ENCODE measurements at regions not wholly inside any gene's neighbourhood (a gene's known extent, or its start where the extent isn't known, plus 50 kb on each side); places are given as distances from the start of the nearest gene placed in this dataset.
A peak's percentile ranks its signal among the peaks of the same experiment; 100 is the strongest.

GRCh38 chr4:42271096-42271495 lies 118.6 kb upstream of the BEND4 start:
- no peak for DNase-seq (ENCODE audit: low spot score)
- TF ChIP-seq CTCF (IDR thresholded peaks at IDR 0.05; ENCODE audit: extremely low read depth, missing control alignments) = no peak

DNA sequence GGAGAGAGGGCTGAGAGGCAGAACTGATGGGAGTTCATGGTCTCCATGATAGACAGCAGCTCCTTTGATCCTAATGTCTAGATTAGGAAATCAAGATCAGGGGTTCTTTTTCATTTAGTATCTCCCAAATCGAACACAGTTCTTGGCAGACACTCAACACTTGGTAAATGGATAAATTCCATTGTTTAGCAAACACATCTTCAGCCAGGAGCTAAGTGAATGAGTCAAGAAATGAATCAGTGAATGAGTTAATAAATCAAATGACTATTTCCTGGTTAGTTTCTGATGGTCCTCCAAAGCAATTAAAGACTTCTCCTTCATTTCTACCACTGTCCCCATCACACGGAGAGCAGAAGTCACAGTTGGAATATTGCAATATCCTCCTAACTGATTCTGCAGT lies 120.0 kb upstream of the SHISA3 start:
- no peak for TF ChIP-seq CTCF (IDR thresholded peaks at IDR 0.05; ENCODE audit: extremely low read depth, missing control alignments)
- no peak for DNase-seq (ENCODE audit: low spot score)

DNA sequence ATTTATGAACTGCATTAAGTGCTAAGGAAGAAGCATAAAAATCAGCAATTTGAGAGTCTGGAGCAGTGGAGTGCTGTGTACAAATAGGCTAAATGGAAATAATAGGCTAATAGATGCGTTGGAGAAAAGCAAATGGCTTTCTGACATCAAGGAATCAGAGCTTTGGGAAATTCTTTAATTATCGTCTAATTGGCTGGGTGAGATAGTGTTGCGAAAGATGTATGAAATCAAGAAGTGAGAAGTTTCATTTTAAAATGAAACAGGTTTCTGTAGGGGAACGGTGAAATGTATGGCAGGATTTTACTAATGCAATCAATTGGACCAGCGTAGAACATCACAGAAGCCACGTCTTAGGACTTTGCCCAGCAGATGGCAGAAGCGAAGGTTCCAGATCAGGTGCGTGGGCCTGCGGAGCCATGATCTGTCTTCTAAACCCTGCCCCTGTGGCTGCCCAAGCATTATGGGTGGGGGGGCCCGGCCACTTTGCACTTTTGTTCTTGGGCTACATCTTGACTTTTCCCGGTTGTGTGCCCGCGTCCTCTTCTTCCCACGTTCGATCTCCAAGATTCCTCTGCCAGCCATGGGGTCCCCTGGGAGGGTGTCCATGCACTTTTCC lies 118.5 kb upstream of the SHISA3 start:
- DNase-seq (ENCODE audit: low spot score) = peak; percentile 41
- no peak for TF ChIP-seq CTCF (IDR thresholded peaks at IDR 0.05; ENCODE audit: extremely low read depth, missing control alignments)

- TF ChIP-seq CTCF (IDR thresholded peaks at IDR 0.05; ENCODE audit: extremely low read depth, missing control alignments) = peak; percentile 67
- DNase-seq (ENCODE audit: low spot score) = peak; percentile 53
Measured at GRCh38 chr4:42280327-42281095, 116.8 kb upstream of the SHISA3 start.

DNA sequence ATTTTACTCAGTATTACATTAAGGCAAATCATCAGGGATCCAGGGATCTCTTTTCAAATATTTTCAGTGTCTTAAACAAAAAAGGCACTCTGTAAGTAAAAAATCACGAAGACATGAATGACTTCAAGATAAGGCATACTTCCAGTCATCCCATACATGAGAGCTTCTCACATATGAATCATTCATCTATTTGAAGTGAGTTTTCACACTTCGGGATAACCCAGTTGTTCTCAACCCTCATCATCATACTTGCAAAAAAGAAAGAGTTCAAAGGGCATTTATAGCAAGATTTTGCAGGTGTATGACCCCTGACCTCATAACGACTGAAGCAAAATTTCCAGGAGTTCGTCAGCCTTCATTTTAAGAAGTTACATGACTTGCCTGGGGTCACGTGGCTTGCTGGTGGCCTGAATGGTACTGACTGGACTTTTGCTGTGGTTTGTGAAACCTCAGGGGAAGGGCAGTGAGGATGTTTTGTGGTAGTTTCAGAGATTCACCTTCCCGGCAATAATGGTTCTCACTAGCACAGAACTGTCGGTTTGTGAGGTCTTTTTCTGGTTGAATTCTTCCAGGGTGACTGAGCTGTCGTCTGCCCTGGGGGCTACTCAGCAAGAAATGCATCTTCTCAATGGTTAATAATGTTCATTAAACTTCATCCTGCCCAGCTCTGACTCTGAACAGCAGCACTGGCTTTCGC lies 115.8 kb upstream of the SHISA3 start:
- DNase-seq (ENCODE audit: low spot score) = no peak
- TF ChIP-seq CTCF (IDR thresholded peaks at IDR 0.05; ENCODE audit: extremely low read depth, missing control alignments) = no peak

GRCh38 chr4:42282081-42282901 lies 115.0 kb upstream of the SHISA3 start:
- DNase-seq (ENCODE audit: low spot score) = peak; percentile 74
- TF ChIP-seq CTCF (IDR thresholded peaks at IDR 0.05; ENCODE audit: extremely low read depth, missing control alignments) = peak; percentile 10

Data from GM20000 (cell line).